ENCODE measurements at regions not wholly inside any gene's neighbourhood (a gene's known extent, or its start where the extent isn't known, plus 50 kb on each side); places are given as distances from the start of the nearest gene placed in this dataset.

DNA sequence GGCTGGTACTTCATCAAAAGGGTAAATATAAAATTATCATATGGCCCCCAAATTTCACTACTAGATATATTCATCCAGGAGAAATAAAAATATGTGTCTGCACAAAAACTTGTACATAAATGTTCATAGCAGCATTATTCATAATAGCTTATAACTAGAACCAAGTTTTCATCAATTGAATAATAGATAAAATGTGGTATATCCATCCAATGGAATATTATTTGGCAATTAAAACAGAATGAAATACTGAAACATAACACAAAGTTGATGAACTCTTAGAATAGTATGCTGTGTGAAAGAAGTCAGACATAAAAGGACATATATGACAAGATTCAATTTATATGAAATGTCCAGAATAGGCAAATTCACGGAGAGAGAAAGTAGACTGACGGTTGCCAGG lies 389.3 kb upstream of the ADAMTS9 start:
- Mint-ChIP-seq H3K4me3 (no peak overlapping the region), H3K27ac (no peak overlapping the region), H3K27me3 (ENCODE audit: insufficient read depth, low read depth, poor library complexity) (peaks cover 1% of the 10 kb centered on the region), H3K4me1 (peaks cover 16% of the 10 kb centered on the region), H3K36me3 (ENCODE audit: low read depth) (no peaks in the 10 kb centered on the region; the same call in 2 of the 3 replicates), H3K9me3 (peaks cover 10% of the 10 kb centered on the region; the same call in 1 of the 3 replicates)
- H3K79me2 ChIP-seq (replicated peaks; ENCODE audit: insufficient read depth) = no peaks in the 10 kb centered on the region
- H4K20me1 ChIP-seq (replicated peaks; ENCODE audit: insufficient read depth) = no peaks in the 10 kb centered on the region
- H3K27ac ChIP-seq (ENCODE audit: low read depth) = no peak overlapping the region
- no peak overlapping the region for H3K4me3 ChIP-seq
- H3K4me2 ChIP-seq = no peak overlapping the region
- no peaks in the 10 kb centered on the region for H3F3A ChIP-seq (replicated peaks; ENCODE audit: low read depth)
- no peak for DNase-seq (ENCODE audit: low spot score)
- peaks cover 5% of the 10 kb centered on the region for H3K4me1 ChIP-seq (ENCODE audit: insufficient read depth)
- H3K36me3 ChIP-seq (ENCODE audit: insufficient read depth) = no peaks in the 10 kb centered on the region
- no peaks in the 10 kb centered on the region; the same call in 1 of the 2 replicates for H3K9me2 ChIP-seq (ENCODE audit: insufficient read depth)
- no peak for ATAC-seq
- no peaks in the 10 kb centered on the region for H3K27me3 ChIP-seq (ENCODE audit: insufficient read depth)
- TF ChIP-seq POLR2AphosphoS5 (IDR thresholded peaks at IDR 0.05; ENCODE audit: low read depth) (no peak), JUNB (IDR thresholded peaks at IDR 0.05; ENCODE audit: unreplicated experiment) (no peak), ETS1 (IDR thresholded peaks at IDR 0.05) (no peak), NANOG (IDR thresholded peaks at IDR 0.05; ENCODE audit: borderline replicate concordance) (no peak)
- TF ChIP-seq, protein P1, sequence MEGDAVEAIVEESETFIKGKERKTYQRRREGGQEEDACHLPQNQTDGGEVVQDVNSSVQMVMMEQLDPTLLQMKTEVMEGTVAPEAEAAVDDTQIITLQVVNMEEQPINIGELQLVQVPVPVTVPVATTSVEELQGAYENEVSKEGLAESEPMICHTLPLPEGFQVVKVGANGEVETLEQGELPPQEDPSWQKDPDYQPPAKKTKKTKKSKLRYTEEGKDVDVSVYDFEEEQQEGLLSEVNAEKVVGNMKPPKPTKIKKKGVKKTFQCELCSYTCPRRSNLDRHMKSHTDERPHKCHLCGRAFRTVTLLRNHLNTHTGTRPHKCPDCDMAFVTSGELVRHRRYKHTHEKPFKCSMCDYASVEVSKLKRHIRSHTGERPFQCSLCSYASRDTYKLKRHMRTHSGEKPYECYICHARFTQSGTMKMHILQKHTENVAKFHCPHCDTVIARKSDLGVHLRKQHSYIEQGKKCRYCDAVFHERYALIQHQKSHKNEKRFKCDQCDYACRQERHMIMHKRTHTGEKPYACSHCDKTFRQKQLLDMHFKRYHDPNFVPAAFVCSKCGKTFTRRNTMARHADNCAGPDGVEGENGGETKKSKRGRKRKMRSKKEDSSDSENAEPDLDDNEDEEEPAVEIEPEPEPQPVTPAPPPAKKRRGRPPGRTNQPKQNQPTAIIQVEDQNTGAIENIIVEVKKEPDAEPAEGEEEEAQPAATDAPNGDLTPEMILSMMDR (conservative IDR thresholded peaks at IDR 0.05; ENCODE audit: low read depth in 2 of 2) = no peak
- no peak overlapping the region for H2AFZ ChIP-seq

- Mint-ChIP-seq H3K36me3 (ENCODE audit: low read depth) (no peaks in the 10 kb centered on the region; the same call in 2 of the 3 replicates), H3K4me1 (peaks cover 6% of the 10 kb centered on the region; the same call in 2 of the 3 replicates), H3K9me3 (peaks cover 4% of the 10 kb centered on the region; the same call in 2 of the 3 replicates), H3K4me3 (no peak overlapping the region), H3K27ac (no peak overlapping the region), H3K27me3 (ENCODE audit: insufficient read depth, low read depth, poor library complexity) (no peaks in the 10 kb centered on the region)
- H3K27me3 ChIP-seq (ENCODE audit: insufficient read depth) = no peaks in the 10 kb centered on the region
- no peaks in the 10 kb centered on the region for H3F3A ChIP-seq (replicated peaks; ENCODE audit: low read depth)
- TF ChIP-seq, protein P1 (conservative IDR thresholded peaks at IDR 0.05; ENCODE audit: low read depth in 2 of 2) = no peak
- TF ChIP-seq STAT1 (IDR thresholded peaks at IDR 0.05; ENCODE audit: unreplicated experiment) (no peak), NANOG (IDR thresholded peaks at IDR 0.05; ENCODE audit: borderline replicate concordance) (no peak), EZH2phosphoT487 (IDR thresholded peaks at IDR 0.05; ENCODE audit: unreplicated experiment) (no peak), EZH2 (IDR thresholded peaks at IDR 0.05; ENCODE audit: low read depth, unreplicated experiment) (no peak), CREB1 (CRISPR knock-in tag; IDR thresholded peaks at IDR 0.05; ENCODE audit: low read depth) (no peak), ETS1 (IDR thresholded peaks at IDR 0.05) (no peak), ZNF114 (CRISPR knock-in tag; IDR thresholded peaks at IDR 0.05) (no peak)
- H3K4me1 ChIP-seq (ENCODE audit: insufficient read depth) = no peaks in the 10 kb centered on the region
- peaks cover 15% of the 10 kb centered on the region for H3K9me2 ChIP-seq (ENCODE audit: insufficient read depth)
- H3K4me2 ChIP-seq = no peak overlapping the region
- H3K4me3 ChIP-seq = no peak overlapping the region
- no peak overlapping the region for H3K27ac ChIP-seq (ENCODE audit: low read depth)
- H4K20me1 ChIP-seq (replicated peaks; ENCODE audit: insufficient read depth) = no peaks in the 10 kb centered on the region
- H3K36me3 ChIP-seq (ENCODE audit: insufficient read depth) = no peaks in the 10 kb centered on the region
- no peaks in the 10 kb centered on the region for H3K79me2 ChIP-seq (replicated peaks; ENCODE audit: insufficient read depth)
- DNase-seq (ENCODE audit: low spot score) (no peak), ATAC-seq (no peak)
- H2AFZ ChIP-seq = no peak overlapping the region
Measured at GRCh38 chr3:65070968-65071367, 383.2 kb upstream of the ADAMTS9 start.
